Tibial artery (tissue), 4 donors: ENCODE measurements at regions not wholly inside any gene's neighbourhood (a gene's known extent, or its start where the extent isn't known, plus 50 kb on each side); places are given as distances from the start of the nearest gene placed in this dataset.

ENCODE experiments used
- DNase-seq, 2 donors: peaks; one replicate each; pipeline ENCODE4 v3.0.0-alpha.2; 2019
- H3K27ac ChIP-seq, 2 donors: fragments of 200-600 bp; sonication (generic) in 1 of 2; 1 replicate in 1 of 2; 2 replicates in 1 of 2; pipeline ENCODE4 v1.5.1; 2018 to 2019; ENCODE audit warnings: mild to moderate bottlenecking in 1 of 2
- H3K27me3 ChIP-seq, 2 donors: fragments of 200-600 bp; sonication (generic) in 1 of 2; one replicate each; pipeline versions ENCODE4 v1.5.1 to v1.6.0; 2016 to 2019
- H3K36me3 ChIP-seq, 3 donors: fragments of 200-600 bp; sonication (generic) in 2 of 3; one replicate each; pipeline ENCODE4 v1.5.1; 2016 to 2019; ENCODE audit warnings: mild to moderate bottlenecking in 2 of 3
- H3K4me1 ChIP-seq, 4 donors: fragments of 200-600 bp; sonication (generic) in 2 of 4; 1 replicate in 3 of 4; 2 replicates in 1 of 4; pipeline ENCODE4 v1.5.1; 2016 to 2019
- H3K4me3 ChIP-seq, 2 donors: fragments of 200-600 bp; sonication (generic) in 1 of 2; 1 replicate in 1 of 2; 2 replicates in 1 of 2; pipeline ENCODE4 v1.5.1; 2018 to 2019; ENCODE audit warnings: mild to moderate bottlenecking in 2 of 2
- H3K9me3 ChIP-seq, 3 donors: fragments of 200-600 bp; sonication (generic) in 1 of 3; one replicate each; pipeline ENCODE4 v1.5.1; 2016 to 2019
- CTCF ChIP-seq, 2 experiments: fragments of 200-600 bp in 1 of 2; fragments of 450-650 bp in 1 of 2; IDR thresholded peaks; one replicate each; pipeline ENCODE4 v1.5.1; 2017 to 2019; ENCODE audit warnings: antibody characterized with exemption in 2 of 2, mild to moderate bottlenecking in 1 of 2, moderate library complexity in 1 of 2
- intact Hi-C: fragments of 100-400 bp; cut with DNase I; formaldehyde crosslinking; loops from one replicate; pipeline ENCODE4 v1.15.0; 2023; ENCODE audit warnings: low total_unique reads

GRCh38 chr13:80716610-80717081 lies 375.7 kb upstream of the SPRY2 start:
- H3K4me1 ChIP-seq = no peaks in the 10 kb centered on the region
- no peak overlapping the region for H3K4me3 ChIP-seq
- no peak for TF ChIP-seq CTCF (IDR thresholded peaks at IDR 0.05)
- H3K36me3 ChIP-seq = no peaks in the 10 kb centered on the region
- intact Hi-C loops = no loop called here
- peaks cover 0 to 8% (median 4%) of the 10 kb centered on the region in 3 donors for H3K9me3 ChIP-seq
- no peak for DNase-seq
- H3K27ac ChIP-seq = no peak overlapping the region
- no peaks in the 10 kb centered on the region for H3K27me3 ChIP-seq

GRCh38 chr13:80712026-80712425 lies 371.1 kb upstream of the SPRY2 start:
- TF ChIP-seq CTCF (IDR thresholded peaks at IDR 0.05) = no peak
- H3K9me3 ChIP-seq = peaks cover 0 to 8% (median 4%) of the 10 kb centered on the region in 3 donors
- intact Hi-C loops = no loop called here
- no peak overlapping the region for H3K4me3 ChIP-seq
- no peaks in the 10 kb centered on the region for H3K27me3 ChIP-seq
- no peaks in the 10 kb centered on the region for H3K4me1 ChIP-seq
- H3K36me3 ChIP-seq = no peaks in the 10 kb centered on the region
- no peak for DNase-seq
- H3K27ac ChIP-seq = no peak overlapping the region

GRCh38 chr13:80708791-80709190 lies 367.9 kb upstream of the SPRY2 start:
- TF ChIP-seq CTCF (IDR thresholded peaks at IDR 0.05) = no peak
- Histone ChIP-seq H3K4me3 (no peak overlapping the region), H3K27me3 (no peaks in the 10 kb centered on the region), H3K36me3 (no peaks in the 10 kb centered on the region), H3K4me1 (no peaks in the 10 kb centered on the region), H3K9me3 (peaks cover 0 to 6% (median 4%) of the 10 kb centered on the region in 3 donors), H3K27ac (no peak overlapping the region)
- no peak for DNase-seq
- intact Hi-C loops = no loop called here

- H3K36me3 ChIP-seq = no peaks in the 10 kb centered on the region
- no peaks in the 10 kb centered on the region for H3K27me3 ChIP-seq
- no peak for TF ChIP-seq CTCF (IDR thresholded peaks at IDR 0.05)
- H3K9me3 ChIP-seq = no peaks in the 10 kb centered on the region
- no peak overlapping the region for H3K27ac ChIP-seq
- no peak for DNase-seq
- no peak overlapping the region for H3K4me3 ChIP-seq
- no peaks in the 10 kb centered on the region for H3K4me1 ChIP-seq
- intact Hi-C loops = no loop called here
Observed at GRCh38 chr13:80707000-80707983, 366.4 kb upstream of the SPRY2 start.

GRCh38 chr13:80706164-80706471 lies 365.2 kb upstream of the SPRY2 start:
- Histone ChIP-seq H3K9me3 (no peaks in the 10 kb centered on the region), H3K36me3 (no peaks in the 10 kb centered on the region), H3K4me3 (no peak overlapping the region), H3K4me1 (no peaks in the 10 kb centered on the region), H3K27me3 (no peaks in the 10 kb centered on the region), H3K27ac (no peak overlapping the region)
- no peak for TF ChIP-seq CTCF (IDR thresholded peaks at IDR 0.05)
- intact Hi-C loops = no loop called here
- no peak for DNase-seq
